ENCODE measurements at regions not wholly inside any gene's neighbourhood (a gene's known extent, or its start where the extent isn't known, plus 50 kb on each side); places are given as distances from the start of the nearest gene placed in this dataset.
"Not testable (repeated sequence)": the region's sequence is repeated elsewhere in the genome, so short reads cannot be mapped to it uniquely, and the experiment has no call there.

DNA sequence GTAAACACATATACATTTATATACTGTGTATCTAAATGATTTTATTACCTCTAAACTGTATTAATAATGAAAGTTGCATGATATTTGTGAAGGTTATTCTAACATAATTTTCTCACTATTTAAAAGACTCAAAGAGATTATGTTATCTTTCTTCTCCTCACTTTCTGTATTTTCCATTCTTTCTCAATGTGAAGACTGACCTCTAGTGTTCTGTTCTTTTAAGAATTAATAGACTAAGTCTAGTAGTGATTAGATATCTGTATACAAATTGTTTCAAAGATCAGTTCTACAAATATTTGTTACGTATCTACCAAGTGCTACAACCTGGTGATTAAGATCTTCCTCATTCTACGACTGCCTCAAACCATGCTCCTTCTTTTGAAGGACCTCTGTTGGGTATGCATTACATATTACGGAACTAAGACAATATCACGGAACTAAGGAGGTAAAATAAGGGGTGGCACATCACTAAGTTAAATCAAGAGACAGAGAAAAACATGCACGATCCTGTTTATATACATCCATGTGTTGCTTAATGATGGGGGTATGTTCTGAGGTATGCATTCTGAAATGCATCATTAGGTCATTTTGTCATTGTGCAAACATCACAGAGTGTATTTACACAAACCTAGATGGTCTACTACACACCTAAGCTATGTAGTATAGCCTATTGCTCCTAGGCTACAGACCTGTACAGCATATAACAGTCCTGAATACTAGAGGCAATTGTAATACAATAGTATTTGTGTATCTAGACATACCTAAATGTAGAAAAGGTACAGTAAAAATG is 161.5 kb upstream of the KBTBD8 start:
- no peak overlapping the region for H3K4me3 ChIP-seq
- H3K9ac ChIP-seq (ENCODE audit: low read depth in 2 of 2, low read length in 2 of 2): no peak overlapping the region
- intact Hi-C loops (cut with DNase I): loop anchor here (10.0 kb wide), 1 partner anchor 88 kb away; no protein-coding TSS in a partner anchor
- no peaks in the 10 kb centered on the region for H3K9me3 ChIP-seq
- H3K4me1 ChIP-seq: no peaks in the 10 kb centered on the region
- no peak for DNase-seq
- H3K36me3 ChIP-seq: no peaks in the 10 kb centered on the region
- H3K27ac ChIP-seq: no peak overlapping the region
- H3K27me3 ChIP-seq: no peaks in the 10 kb centered on the region
- TF ChIP-seq, protein P1, sequence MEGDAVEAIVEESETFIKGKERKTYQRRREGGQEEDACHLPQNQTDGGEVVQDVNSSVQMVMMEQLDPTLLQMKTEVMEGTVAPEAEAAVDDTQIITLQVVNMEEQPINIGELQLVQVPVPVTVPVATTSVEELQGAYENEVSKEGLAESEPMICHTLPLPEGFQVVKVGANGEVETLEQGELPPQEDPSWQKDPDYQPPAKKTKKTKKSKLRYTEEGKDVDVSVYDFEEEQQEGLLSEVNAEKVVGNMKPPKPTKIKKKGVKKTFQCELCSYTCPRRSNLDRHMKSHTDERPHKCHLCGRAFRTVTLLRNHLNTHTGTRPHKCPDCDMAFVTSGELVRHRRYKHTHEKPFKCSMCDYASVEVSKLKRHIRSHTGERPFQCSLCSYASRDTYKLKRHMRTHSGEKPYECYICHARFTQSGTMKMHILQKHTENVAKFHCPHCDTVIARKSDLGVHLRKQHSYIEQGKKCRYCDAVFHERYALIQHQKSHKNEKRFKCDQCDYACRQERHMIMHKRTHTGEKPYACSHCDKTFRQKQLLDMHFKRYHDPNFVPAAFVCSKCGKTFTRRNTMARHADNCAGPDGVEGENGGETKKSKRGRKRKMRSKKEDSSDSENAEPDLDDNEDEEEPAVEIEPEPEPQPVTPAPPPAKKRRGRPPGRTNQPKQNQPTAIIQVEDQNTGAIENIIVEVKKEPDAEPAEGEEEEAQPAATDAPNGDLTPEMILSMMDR (IDR thresholded peaks at IDR 0.05): peak; percentile 18

DNA sequence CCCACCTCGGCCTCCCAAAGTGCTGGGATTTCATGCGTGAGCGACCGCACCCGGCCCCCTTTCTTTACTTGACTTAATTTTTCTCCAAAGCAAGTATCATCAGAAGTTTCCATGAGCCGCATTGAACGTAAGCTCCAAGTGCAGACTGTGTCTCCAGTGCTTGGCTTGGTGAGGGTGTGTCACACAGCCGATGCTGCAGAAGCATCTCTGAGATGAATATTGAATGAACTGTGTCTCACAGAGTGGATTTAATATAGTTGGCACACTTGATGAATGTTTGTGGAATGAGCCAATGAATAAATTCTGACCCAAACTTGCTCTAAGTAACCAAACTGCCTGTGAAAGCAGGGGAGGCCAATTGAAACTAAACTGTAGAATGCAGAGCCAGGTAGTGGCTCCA is 159.4 kb upstream of the KBTBD8 start:
- Histone ChIP-seq H3K9me3 (no peaks in the 10 kb centered on the region), H3K27ac (no peak overlapping the region), H3K4me1 (no peaks in the 10 kb centered on the region), H3K27me3 (no peaks in the 10 kb centered on the region), H3K4me3 (no peak overlapping the region), H3K9ac (ENCODE audit: low read depth in 2 of 2, low read length in 2 of 2) (no peak overlapping the region), H3K36me3 (no peaks in the 10 kb centered on the region)
- TF ChIP-seq, protein P1 (IDR thresholded peaks at IDR 0.05): no peak
- DNase-seq: no peak
- intact Hi-C loops (cut with DNase I): loop anchor here (10.0 kb wide), 1 partner anchor 86 kb away; no protein-coding TSS in a partner anchor

DNA sequence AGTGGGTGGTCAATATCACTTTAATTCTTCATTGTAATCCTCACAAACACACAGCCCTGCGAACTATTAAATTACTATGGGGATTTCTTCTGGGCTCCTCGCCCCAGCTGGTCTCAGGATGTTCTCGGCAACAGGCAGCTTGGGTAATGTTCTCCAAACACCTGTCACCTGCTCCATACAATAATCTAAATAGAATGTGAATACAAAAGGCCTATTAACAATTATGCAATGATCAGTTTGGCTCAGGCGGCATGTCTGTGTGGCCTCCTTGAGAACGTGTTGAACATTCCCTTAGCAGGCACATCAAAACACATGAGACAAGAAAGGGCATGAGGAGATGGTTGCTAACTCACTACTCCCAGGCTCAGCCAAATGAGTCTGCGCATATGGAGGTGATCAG is 158.6 kb upstream of the KBTBD8 start:
- H3K4me1 ChIP-seq: no peaks in the 10 kb centered on the region
- H3K36me3 ChIP-seq: no peaks in the 10 kb centered on the region

DNA sequence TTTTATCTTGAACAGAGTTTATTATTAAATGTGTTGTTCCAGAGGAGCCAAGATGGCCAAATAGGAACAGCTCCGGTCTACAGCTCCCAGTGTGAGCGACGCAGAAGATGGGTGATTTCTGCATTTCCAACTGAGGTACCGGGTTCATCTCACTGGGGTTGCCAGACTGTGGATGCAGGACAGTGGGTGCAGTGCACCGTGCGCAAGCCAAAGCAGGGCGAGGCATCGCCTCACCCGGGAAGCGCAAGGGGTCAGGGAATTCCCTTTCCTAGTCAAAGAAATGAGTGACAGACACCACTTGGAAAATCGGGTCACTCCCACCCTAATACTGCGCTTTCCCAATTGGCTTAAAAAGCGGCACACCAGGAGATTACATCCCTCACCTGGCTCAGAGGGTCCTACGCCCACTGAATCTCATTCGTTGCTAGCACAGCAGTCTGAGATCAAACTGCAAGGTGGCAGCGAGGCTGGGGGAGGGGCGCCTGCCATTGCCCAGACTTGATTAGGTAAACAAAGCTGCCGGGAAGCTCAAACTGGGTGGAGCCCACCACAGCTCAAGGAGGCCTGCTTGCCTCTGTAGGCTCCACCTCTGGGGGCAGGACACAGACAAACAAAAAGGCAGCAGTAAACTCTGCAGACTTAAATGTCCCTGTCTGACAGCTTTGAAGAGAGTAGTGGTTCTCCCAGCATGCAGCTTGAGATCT is 155.2 kb upstream of the KBTBD8 start:
- H3K9ac ChIP-seq (ENCODE audit: low read depth in 2 of 2, low read length in 2 of 2); H3K4me3 ChIP-seq; intact Hi-C loops (cut with DNase I); DNase-seq; H3K27ac ChIP-seq; H3K9me3 ChIP-seq; H3K36me3 ChIP-seq; H3K27me3 ChIP-seq; H3K4me1 ChIP-seq: not testable (repeated sequence)

More for the DNA sequence above, 158.6 kb upstream of the KBTBD8 start:
- Histone ChIP-seq H3K9ac (ENCODE audit: low read depth in 2 of 2, low read length in 2 of 2) (no peak overlapping the region), H3K27me3 (no peaks in the 10 kb centered on the region), H3K9me3 (no peaks in the 10 kb centered on the region), H3K4me3 (no peak overlapping the region), H3K27ac (no peak overlapping the region)
- no peak for DNase-seq
- TF ChIP-seq, protein P1 (IDR thresholded peaks at IDR 0.05): no peak
- intact Hi-C loops (cut with DNase I): loop anchor here (10.0 kb wide), 1 partner anchor 85 kb away; no protein-coding TSS in a partner anchor

DNA sequence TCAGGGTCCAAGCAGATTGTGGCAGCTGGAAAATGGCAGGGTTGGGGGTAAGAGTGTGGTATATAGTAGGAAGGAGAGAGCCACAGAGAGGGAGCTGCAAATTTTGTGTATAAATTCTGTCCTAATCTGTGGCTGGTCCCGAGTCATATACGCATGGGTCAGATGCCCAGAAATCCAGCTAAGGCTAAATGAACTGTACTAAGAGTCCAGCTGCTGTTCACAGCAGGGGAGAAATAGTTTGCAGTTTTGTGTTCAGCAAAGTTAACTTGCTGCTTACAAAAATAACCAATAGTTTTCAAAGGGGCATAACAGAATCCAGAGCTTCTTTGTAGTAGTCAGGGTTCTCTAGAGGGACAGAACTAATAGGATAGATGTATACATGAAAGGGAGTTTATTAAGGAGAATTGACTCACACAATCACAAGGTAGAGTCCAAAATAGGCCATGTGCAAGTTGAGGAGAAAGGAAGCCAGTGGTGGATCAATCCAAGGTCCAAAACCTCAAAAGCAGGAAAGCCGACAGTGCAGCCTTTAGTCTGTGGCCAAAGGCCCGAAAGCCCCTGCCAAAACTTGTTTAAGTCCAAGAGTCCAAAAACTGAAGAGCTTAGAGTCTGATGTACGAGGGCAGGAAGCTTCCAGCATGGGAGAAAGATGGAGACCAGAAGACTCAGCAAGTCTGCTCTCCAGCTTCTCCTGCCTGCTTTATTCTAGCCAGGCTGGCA is 146.1 kb upstream of the KBTBD8 start:
- TF ChIP-seq, protein P1 (IDR thresholded peaks at IDR 0.05): no peak
- no peak for DNase-seq
- H3K4me3 ChIP-seq: no peak overlapping the region
- no peaks in the 10 kb centered on the region for H3K36me3 ChIP-seq
- no peak overlapping the region for H3K27ac ChIP-seq
- no peaks in the 10 kb centered on the region for H3K27me3 ChIP-seq
- intact Hi-C loops (cut with DNase I): no loop called here
- H3K4me1 ChIP-seq: no peaks in the 10 kb centered on the region
- no peak overlapping the region for H3K9ac ChIP-seq (ENCODE audit: low read depth in 2 of 2, low read length in 2 of 2)
- no peaks in the 10 kb centered on the region for H3K9me3 ChIP-seq
